Aorta (tissue), 5 donors: ENCODE measurements at regions not wholly inside any gene's neighbourhood (a gene's known extent, or its start where the extent isn't known, plus 50 kb on each side); places are given as distances from the start of the nearest gene placed in this dataset.

ENCODE experiments used
- ATAC-seq: fragments of 200-7000 bp; cut with Tn5 transposase; one replicate; pipeline ENCODE4 v1.9.1; 2022; ENCODE audit warnings: moderate library complexity; ENCODE audit not compliant: low FRiP score
- DNase-seq, 2 donors: peaks; one replicate each; pipeline ENCODE4 v3.0.0-alpha.2; 2020
- H3K27ac ChIP-seq, 2 donors: one replicate each; pipeline ENCODE4 v1.5.1; 2013; ENCODE audit warnings: low read length in 2 of 2, mild to moderate bottlenecking in 2 of 2, moderate library complexity in 2 of 2, control low read depth in 1 of 2, inconsistent platforms in 1 of 2, low read depth in 1 of 2
- H3K27me3 ChIP-seq, 2 donors: one replicate each; pipeline ENCODE4 v1.6.1; 2013; ENCODE audit warnings: control low read depth in 1 of 2, low read length in 1 of 2, mild to moderate bottlenecking in 1 of 2, moderate library complexity in 1 of 2; ENCODE audit not compliant: insufficient read depth in 2 of 2, control insufficient read depth in 1 of 2
- H3K36me3 ChIP-seq, 2 donors: one replicate each; pipeline ENCODE4 v1.6.1; 2013; ENCODE audit warnings: control low read depth in 1 of 2, low read length in 1 of 2, mild to moderate bottlenecking in 1 of 2; ENCODE audit not compliant: insufficient read depth in 2 of 2, control insufficient read depth in 1 of 2
- H3K4me1 ChIP-seq, 2 donors: one replicate each; pipeline ENCODE4 v1.6.1; 2013; ENCODE audit warnings: low read length in 2 of 2, control low read depth in 1 of 2, mild to moderate bottlenecking in 1 of 2, moderate library complexity in 1 of 2; ENCODE audit not compliant: insufficient read depth in 2 of 2, control insufficient read depth in 1 of 2
- H3K4me3 ChIP-seq, 2 donors: one replicate each; pipeline ENCODE4 v1.5.1; 2013; ENCODE audit warnings: low read length in 2 of 2, control low read depth in 1 of 2, mild to moderate bottlenecking in 1 of 2
- H3K9me3 ChIP-seq: one replicate; pipeline ENCODE4 v1.6.1; 2013; ENCODE audit warnings: mild to moderate bottlenecking, low read length; ENCODE audit not compliant: control insufficient read depth
- WGBS, 2 donors: extraction: QIAGEN DNeasy Blood & Tissue Kit; methylation state at CpG; one replicate each; pipeline ENCODE4 v1.1.7; 2013; 5-methylcytosine and 5-hydroxymethylcytosine counted together
- intact Hi-C, 2 donors: fragments of 100-400 bp; cut with DNase I; formaldehyde crosslinking; loops; one replicate each; pipeline versions ENCODE4 v1.14.2 to v1.15.0; 2022
- donor health status: healthy with polysubstance abuse.
- donor health status: Bipolar disorder and iron deficiency.
- donor health status: DM: no; HTN: no; CAD: no.
- donor health status: DM: no; HTN: no; CAD: no.
- donor health status: DM: yes; HTN: yes; CAD: no.

- no peak for ATAC-seq
- intact Hi-C loops: no loop called here
- DNase-seq: no peak
- Histone ChIP-seq H3K9me3 (no peaks in the 10 kb centered on the region), H3K36me3 (no peaks in the 10 kb centered on the region), H3K4me1 (no peaks in the 10 kb centered on the region), H3K4me3 (no peak overlapping the region), H3K27me3 (no peaks in the 10 kb centered on the region), H3K27ac (no peak overlapping the region)
- WGBS, 2 donors: 81 to 82% methylated on average over 4 of the region's 4 CpGs
Observed at GRCh38 chr12:87901457-87901856, 127.7 kb downstream of the C12orf50 start.

GRCh38 chr12:87897662-87898061 is 131.5 kb downstream of the C12orf50 start:
- ATAC-seq: no peak
- Histone ChIP-seq H3K36me3 (no peaks in the 10 kb centered on the region), H3K4me3 (no peak overlapping the region), H3K27ac (no peak overlapping the region), H3K27me3 (no peaks in the 10 kb centered on the region), H3K9me3 (no peaks in the 10 kb centered on the region), H3K4me1 (no peaks in the 10 kb centered on the region)
- intact Hi-C loops: no loop called here
- WGBS, 2 donors: 83 to 87% methylated on average over 3 of the region's 3 CpGs
- no peak for DNase-seq

GRCh38 chr12:87883806-87884205 is 145.4 kb downstream of the C12orf50 start:
- Histone ChIP-seq H3K27me3 (no peaks in the 10 kb centered on the region), H3K27ac (no peak overlapping the region), H3K36me3 (no peaks in the 10 kb centered on the region), H3K4me3 (no peak overlapping the region), H3K9me3 (no peaks in the 10 kb centered on the region), H3K4me1 (no peaks in the 10 kb centered on the region)
- 27 to 34% methylated on average over 3 of the region's 3 CpGs for WGBS, 2 donors
- DNase-seq (no peak), ATAC-seq (no peak)
- intact Hi-C loops: no loop called here

GRCh38 chr12:87879141-87879540 is 150.1 kb downstream of the C12orf50 start:
- Histone ChIP-seq H3K4me1 (no peaks in the 10 kb centered on the region), H3K9me3 (no peaks in the 10 kb centered on the region), H3K27ac (no peak overlapping the region), H3K27me3 (no peaks in the 10 kb centered on the region), H3K36me3 (no peaks in the 10 kb centered on the region), H3K4me3 (no peak overlapping the region)
- DNase-seq (no peak), ATAC-seq (no peak)
- intact Hi-C loops: no loop called here
- WGBS, 2 donors: 58 to 59% methylated on average over 3 of the region's 3 CpGs

GRCh38 chr12:87870493-87871460 is 158.4 kb downstream of the C12orf50 start:
- Histone ChIP-seq H3K4me1 (peaks cover 0 to 2% of the 10 kb centered on the region in 2 donors), H3K27ac (no peak overlapping the region), H3K9me3 (no peaks in the 10 kb centered on the region), H3K27me3 (no peaks in the 10 kb centered on the region), H3K36me3 (no peaks in the 10 kb centered on the region), H3K4me3 (no peak overlapping the region)
- DNase-seq (no peak), ATAC-seq (no peak)
- intact Hi-C loops: no loop called here
- 82 to 83% methylated on average over 4 of the region's 4 CpGs for WGBS, 2 donors

GRCh38 chr12:87870061-87870460 is 159.1 kb downstream of the C12orf50 start:
- Histone ChIP-seq H3K27ac (no peak overlapping the region), H3K36me3 (no peaks in the 10 kb centered on the region), H3K4me3 (no peak overlapping the region), H3K4me1 (peaks cover 0 to 2% of the 10 kb centered on the region in 2 donors), H3K9me3 (no peaks in the 10 kb centered on the region), H3K27me3 (no peaks in the 10 kb centered on the region)
- DNase-seq (no peak), ATAC-seq (no peak)
- intact Hi-C loops: no loop called here

- WGBS, 2 donors: 91 to 93% methylated on average over 3 of the region's 3 CpGs
- peaks cover 0 to 2% of the 10 kb centered on the region in 2 donors for H3K4me1 ChIP-seq
- H3K36me3 ChIP-seq: no peaks in the 10 kb centered on the region
- no peak overlapping the region for H3K4me3 ChIP-seq
- H3K27ac ChIP-seq: no peak overlapping the region
- intact Hi-C loops: no loop called here
- no peaks in the 10 kb centered on the region for H3K9me3 ChIP-seq
- no peaks in the 10 kb centered on the region for H3K27me3 ChIP-seq
- no peak for DNase-seq
- no peak for ATAC-seq
Observed at GRCh38 chr12:87866578-87867292, 162.5 kb downstream of the C12orf50 start.

GRCh38 chr12:87861791-87862190 is 167.4 kb downstream of the C12orf50 start:
- ATAC-seq (no peak), DNase-seq (no peak)
- Histone ChIP-seq H3K4me1 (peaks cover 0 to 4% of the 10 kb centered on the region in 2 donors), H3K9me3 (no peaks in the 10 kb centered on the region), H3K27ac (no peak overlapping the region), H3K27me3 (no peaks in the 10 kb centered on the region), H3K4me3 (no peak overlapping the region), H3K36me3 (no peaks in the 10 kb centered on the region)
- WGBS, 2 donors: 0 to 9% methylated on average over 2 of the region's 2 CpGs
- intact Hi-C loops: no loop called here
